PC-9 (cell line): ENCODE measurements at regions not wholly inside any gene's neighbourhood (a gene's known extent, or its start where the extent isn't known, plus 50 kb on each side); places are given as distances from the start of the nearest gene placed in this dataset.

ENCODE experiments used
- CTCF ChIP-seq: fragments of 200-600 bp; sonication (generic); conservative IDR thresholded peaks from 2 replicates; pipeline ENCODE4 v1.6.1; 2017; ENCODE audit warnings: mixed run types, antibody characterized with exemption, mild to moderate bottlenecking, moderate library complexity
- EZH2 ChIP-seq: fragments of 200-600 bp; sonication (generic); IDR thresholded peaks from 2 replicates; pipeline ENCODE4 v1.8.0; 2017; ENCODE audit warnings: antibody characterized with exemption, low read depth

- TF ChIP-seq CTCF = no peak
- no peak for TF ChIP-seq EZH2
Measured at GRCh38 chr18:32884543-32884942, 111.7 kb upstream of the KLHL14 start.
